Mesenteric fat pad (tissue), 1 donor: ENCODE measurements at regions not wholly inside any gene's neighbourhood (a gene's known extent, or its start where the extent isn't known, plus 50 kb on each side); places are given as distances from the start of the nearest gene placed in this dataset.

Experiments
- DNase-seq: peaks from one replicate; pipeline ENCODE4 v3.0.0-alpha.2; 2020; ENCODE audit warnings: low spot score
- donor health status: DM: yes; HTN: yes; CAD: no.

- DNase-seq: no peak
Observed at GRCh38 chr6:91826128-91826527, 1239.3 kb upstream of the MAP3K7 start.

GRCh38 chr6:91824331-91824730, 1237.5 kb upstream of the MAP3K7 start:
- no peak for DNase-seq

DNA sequence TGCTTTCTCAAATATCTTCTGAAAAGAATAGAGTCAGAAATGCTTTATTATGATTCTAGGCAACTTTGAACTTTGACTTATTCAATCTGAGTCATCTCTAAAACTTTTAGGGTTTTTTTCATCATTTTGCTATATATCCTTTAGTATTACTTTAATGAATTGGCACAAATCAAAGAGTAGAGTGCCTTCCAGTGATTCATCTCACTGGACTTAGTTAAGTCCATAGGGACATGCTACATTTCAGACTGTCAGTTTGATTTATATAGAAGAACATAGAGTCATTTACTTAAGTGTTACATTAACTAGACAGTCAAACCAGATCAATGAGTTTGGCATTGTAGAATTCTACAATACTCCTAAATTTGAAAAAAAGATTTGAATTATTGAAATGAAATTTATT, 1235.7 kb upstream of the MAP3K7 start:
- DNase-seq: no peak

- DNase-seq: no peak
Observed at GRCh38 chr6:91816335-91816734, 1229.5 kb upstream of the MAP3K7 start.

- DNase-seq: no peak
Observed at GRCh38 chr6:91813641-91814040, 1226.8 kb upstream of the MAP3K7 start.

- DNase-seq: no peak
Observed at GRCh38 chr6:91812596-91813274, 1225.9 kb upstream of the MAP3K7 start.

- DNase-seq: no peak
Observed at GRCh38 chr6:91804981-91805380, 1218.1 kb upstream of the MAP3K7 start.

- DNase-seq: no peak
Observed at GRCh38 chr6:91802431-91802830, 1215.6 kb upstream of the MAP3K7 start.

GRCh38 chr6:91796603-91797002, 1209.7 kb upstream of the MAP3K7 start:
- DNase-seq: no peak

DNA sequence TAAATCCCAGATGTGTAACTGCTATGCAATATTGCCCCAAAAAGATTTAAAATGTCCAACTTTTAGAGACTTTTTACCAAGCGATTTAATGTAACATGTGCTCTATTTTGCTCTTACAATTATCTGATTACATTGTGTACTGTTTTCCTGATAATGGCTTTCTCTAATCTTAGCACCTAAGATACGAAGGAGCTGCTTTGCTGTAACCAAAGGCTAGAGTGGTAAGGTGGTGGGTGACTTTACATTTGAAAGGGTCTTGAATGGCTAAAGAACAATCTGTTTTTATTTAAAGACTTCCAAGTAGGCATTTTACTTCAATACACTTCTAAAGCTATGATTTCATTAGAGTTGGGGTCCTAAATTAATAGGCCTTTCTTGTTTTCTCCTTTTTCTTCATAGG, 1201.6 kb upstream of the MAP3K7 start:
- no peak for DNase-seq

DNA sequence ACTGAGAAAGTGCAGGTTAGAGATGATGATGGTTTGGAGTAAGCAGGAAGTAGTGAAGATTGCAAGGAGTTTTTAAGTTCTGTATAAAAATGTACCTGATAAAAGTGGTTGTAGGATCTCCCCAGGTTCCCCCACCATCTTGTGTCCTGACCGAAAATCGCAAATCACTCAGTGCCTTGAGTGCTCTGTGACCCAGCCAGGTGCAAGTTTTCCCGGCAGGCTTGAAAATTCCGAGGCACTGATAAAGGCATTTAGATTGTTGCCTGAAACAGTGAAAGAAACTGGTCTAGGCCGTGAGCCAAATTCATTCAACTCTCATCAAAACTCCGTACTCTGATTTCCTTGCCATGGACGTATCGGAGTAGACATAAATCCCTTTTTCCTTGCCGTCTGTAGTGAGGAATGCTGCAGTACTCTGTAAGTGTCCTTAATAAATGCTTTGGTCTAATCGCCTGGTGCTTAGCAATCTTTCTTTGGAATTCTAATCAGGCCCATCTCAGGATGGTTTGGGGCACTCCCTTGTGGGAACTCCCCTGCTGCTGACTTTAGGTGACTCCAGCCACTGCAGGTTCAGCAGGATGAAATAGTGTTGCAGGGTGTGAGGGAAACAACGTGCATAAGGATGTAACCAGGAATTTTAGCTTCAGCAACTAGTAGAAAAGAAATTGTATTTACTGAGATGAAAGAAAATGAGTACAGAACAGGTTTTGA, 1199.8 kb upstream of the MAP3K7 start:
- no peak for DNase-seq

DNA sequence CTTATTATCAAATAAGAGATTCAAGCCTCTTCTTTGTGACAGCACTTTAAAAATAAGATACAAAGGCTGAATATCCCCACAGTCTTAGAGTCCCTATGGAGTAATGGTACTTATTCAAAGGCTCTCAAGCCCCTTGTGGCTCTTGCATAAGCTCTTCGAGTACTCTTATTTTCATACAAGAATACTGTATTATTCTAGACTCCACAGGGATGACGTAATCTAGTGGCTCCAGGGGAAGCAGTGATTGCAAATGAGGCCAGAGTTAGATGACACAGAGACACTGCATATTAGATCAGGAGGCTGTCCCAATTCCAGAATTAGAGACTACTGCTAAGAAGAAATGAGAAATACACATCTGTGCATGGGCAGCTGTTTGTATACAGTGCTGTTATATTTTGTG, 1195.9 kb upstream of the MAP3K7 start:
- DNase-seq: no peak

DNA sequence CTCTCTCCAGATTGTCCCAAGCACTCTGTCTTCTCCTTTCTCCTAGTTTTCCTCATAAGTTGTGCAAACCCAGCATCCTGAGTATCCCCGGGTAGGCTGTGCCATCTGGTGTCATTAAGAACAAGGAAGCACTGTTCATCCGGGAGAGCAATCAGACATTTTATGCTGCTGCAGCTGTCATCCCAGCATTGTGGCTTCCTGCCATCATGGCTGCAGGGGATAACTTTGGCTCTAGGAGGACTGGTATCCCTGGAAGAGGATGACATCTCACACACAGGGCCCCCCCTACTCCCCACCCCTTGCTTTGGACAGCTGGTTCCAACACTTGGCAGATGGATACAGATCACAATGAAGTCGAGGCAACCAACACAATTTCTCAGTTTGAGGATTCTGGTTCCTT, 1195.1 kb upstream of the MAP3K7 start:
- no peak for DNase-seq

GRCh38 chr6:91780270-91780669, 1193.4 kb upstream of the MAP3K7 start:
- no peak for DNase-seq

DNA sequence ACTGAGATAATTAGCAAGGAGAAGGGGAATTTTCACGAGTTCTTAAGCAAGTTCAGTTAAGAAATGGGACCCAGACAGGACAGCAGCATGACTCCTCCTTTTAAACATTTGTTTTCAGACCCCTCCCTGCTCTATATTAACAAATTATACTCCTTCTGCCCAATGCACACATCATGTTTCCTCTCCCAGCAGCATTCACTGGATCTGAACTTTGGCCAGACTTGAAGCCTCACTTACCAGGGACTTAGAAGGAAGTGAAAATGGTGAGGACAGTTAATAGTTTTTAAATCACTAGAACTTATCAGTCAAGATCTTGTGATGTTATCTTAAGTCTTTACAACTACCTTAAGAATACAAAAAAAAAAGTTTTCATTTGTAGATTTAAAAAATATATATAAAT, 1174.7 kb upstream of the MAP3K7 start:
- no peak for DNase-seq

- DNase-seq: no peak
Observed at GRCh38 chr6:91754691-91755090, 1167.8 kb upstream of the MAP3K7 start.

GRCh38 chr6:91751526-91751925, 1164.7 kb upstream of the MAP3K7 start:
- no peak for DNase-seq

DNA sequence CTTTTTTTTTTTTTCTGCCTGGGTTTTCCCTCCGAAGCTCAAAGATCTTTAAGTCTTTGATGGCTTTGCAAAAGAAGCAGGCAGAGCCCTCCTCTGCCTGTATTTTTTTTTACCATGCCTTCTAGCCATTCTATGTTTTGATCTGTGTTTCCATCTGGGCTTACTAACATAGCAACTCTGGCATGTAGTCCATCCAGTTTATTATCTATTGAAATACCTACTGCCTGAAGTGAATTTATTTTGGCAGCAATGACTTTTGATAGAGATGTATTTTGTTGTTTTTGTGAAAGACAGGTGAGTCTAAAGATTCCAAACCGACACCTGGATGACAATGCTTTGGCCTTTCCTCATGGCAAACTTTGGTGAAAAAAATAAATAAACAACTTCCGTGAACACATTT, 1157.7 kb upstream of the MAP3K7 start:
- DNase-seq: no peak

GRCh38 chr6:91743756-91744155, 1156.9 kb upstream of the MAP3K7 start:
- no peak for DNase-seq

GRCh38 chr6:91731939-91732338, 1145.1 kb upstream of the MAP3K7 start:
- DNase-seq: no peak

- no peak for DNase-seq
Observed at GRCh38 chr6:91730710-91731109, 1143.8 kb upstream of the MAP3K7 start.

DNA sequence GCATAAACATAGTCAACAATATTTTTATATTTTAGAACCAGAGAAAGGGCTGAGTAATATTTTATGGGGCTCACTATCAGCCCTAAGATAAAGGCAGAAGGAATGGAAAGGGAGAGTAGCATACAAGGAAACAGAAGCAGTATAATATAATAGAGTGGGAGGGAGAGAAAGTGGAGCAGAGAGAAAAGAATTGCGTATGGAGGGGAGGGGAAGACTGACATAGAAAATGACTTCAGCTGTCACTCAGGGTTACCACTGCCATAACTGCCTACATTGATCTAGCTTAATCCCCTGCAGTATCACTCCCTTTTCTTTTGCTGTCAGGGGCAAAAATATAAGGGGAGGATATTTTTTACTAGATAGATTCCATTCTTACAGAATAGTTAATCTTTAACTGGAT, 1133.5 kb upstream of the MAP3K7 start:
- DNase-seq: no peak

DNA sequence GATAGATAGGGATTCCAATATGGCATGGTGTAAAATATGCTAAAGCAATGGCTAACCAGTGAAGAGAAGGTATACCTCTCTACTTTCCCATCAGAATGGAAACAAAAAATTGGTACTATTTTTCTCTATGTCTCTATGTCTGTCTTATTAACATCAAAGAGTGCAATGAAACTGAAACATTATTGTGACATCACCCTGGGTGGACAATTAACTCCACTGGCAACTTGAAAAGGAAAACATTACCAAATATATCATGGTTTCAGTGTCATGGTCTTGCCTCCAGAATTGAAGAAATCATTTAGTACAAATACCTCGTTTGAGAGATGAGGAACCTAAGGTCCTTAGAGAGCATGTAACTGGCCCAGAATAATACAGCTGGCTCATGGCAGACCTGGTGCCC, 1132.5 kb upstream of the MAP3K7 start:
- no peak for DNase-seq
